Fibroblast of villous mesenchyme (primary cell): ENCODE measurements at regions not wholly inside any gene's neighbourhood (a gene's known extent, or its start where the extent isn't known, plus 50 kb on each side); places are given as distances from the start of the nearest gene placed in this dataset.

ENCODE experiments used
- DNase-seq: peaks from one replicate; pipeline ENCODE4 v3.0.0-alpha.2; 2010; ENCODE audit warnings: low read depth
- H3K4me3 ChIP-seq: 2 replicates; pipeline ENCODE4 v1.5.1; 2011; ENCODE audit warnings: low read depth, mild to moderate bottlenecking, low read length
- CTCF ChIP-seq: IDR thresholded peaks from 2 replicates; pipeline ENCODE4 v1.5.1; 2012; ENCODE audit warnings: low read depth, mild to moderate bottlenecking, low read length; ENCODE audit not compliant: insufficient read depth

GRCh38 chr2:121021685-121022084, 263.3 kb downstream of the TFCP2L1 start:
- no peak overlapping the region for H3K4me3 ChIP-seq
- DNase-seq = no peak
- no peak for TF ChIP-seq CTCF

- no peak for TF ChIP-seq CTCF
- DNase-seq = no peak
These were observed 256.4 kb downstream of the TFCP2L1 start for GRCh38 chr2:121028577-121028976.

GRCh38 chr2:121030523-121030922, 254.5 kb downstream of the TFCP2L1 start:
- no peak for TF ChIP-seq CTCF
- H3K4me3 ChIP-seq = no peak overlapping the region
- no peak for DNase-seq

More at GRCh38 chr2:121028577-121028976, 256.4 kb downstream of the TFCP2L1 start:
- no peak overlapping the region for H3K4me3 ChIP-seq

- no peak for DNase-seq
- TF ChIP-seq CTCF = no peak
- H3K4me3 ChIP-seq = no peak overlapping the region
These were observed 253.2 kb downstream of the TFCP2L1 start for GRCh38 chr2:121031568-121032340.

- no peak for TF ChIP-seq CTCF
- DNase-seq = no peak
- H3K4me3 ChIP-seq = no peak overlapping the region
These were observed 251.5 kb downstream of the TFCP2L1 start for GRCh38 chr2:121033461-121033996.

GRCh38 chr2:121034551-121034950, 250.5 kb downstream of the TFCP2L1 start:
- H3K4me3 ChIP-seq = no peak overlapping the region
- no peak for DNase-seq
- TF ChIP-seq CTCF = no peak
